WI38 (cell line): ENCODE measurements at regions not wholly inside any gene's neighbourhood (a gene's known extent, or its start where the extent isn't known, plus 50 kb on each side); places are given as distances from the start of the nearest gene placed in this dataset.

Source experiments
- H3K4me3 ChIP-seq: 2 replicates; pipeline ENCODE4 v1.5.1; 2011; ENCODE audit warnings: low read depth, mild to moderate bottlenecking, control low read depth, low read length
- TF ChIP-seq, protein P1 (sequence below): IDR thresholded peaks from 2 replicates; pipeline ENCODE4 v1.5.1; 2012; ENCODE audit warnings: low read depth, mild to moderate bottlenecking, control low read depth, low read length

DNA sequence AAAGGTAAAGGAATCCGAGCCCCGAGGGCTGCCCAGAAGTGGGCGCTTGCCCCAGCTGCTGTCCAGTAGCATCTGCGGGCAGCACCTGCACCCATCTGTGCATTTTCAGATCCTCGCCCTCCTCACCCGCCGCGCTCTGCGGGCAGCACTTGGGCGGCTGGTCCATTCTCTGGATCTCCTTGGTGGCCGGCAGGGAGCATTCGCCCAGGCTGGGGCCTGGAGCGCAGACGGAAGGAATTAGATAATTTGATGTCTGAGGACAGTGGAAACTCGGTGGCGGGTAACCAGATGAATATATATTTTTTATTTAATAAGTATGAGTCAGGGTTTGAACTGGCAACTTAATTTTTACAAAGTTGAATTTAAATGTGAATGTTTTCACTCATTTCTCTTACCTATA, 88.5 kb downstream of the NPIPB11 start:
- H3K4me3 ChIP-seq = no peak overlapping the region
- TF ChIP-seq, protein P1, sequence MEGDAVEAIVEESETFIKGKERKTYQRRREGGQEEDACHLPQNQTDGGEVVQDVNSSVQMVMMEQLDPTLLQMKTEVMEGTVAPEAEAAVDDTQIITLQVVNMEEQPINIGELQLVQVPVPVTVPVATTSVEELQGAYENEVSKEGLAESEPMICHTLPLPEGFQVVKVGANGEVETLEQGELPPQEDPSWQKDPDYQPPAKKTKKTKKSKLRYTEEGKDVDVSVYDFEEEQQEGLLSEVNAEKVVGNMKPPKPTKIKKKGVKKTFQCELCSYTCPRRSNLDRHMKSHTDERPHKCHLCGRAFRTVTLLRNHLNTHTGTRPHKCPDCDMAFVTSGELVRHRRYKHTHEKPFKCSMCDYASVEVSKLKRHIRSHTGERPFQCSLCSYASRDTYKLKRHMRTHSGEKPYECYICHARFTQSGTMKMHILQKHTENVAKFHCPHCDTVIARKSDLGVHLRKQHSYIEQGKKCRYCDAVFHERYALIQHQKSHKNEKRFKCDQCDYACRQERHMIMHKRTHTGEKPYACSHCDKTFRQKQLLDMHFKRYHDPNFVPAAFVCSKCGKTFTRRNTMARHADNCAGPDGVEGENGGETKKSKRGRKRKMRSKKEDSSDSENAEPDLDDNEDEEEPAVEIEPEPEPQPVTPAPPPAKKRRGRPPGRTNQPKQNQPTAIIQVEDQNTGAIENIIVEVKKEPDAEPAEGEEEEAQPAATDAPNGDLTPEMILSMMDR = no peak

DNA sequence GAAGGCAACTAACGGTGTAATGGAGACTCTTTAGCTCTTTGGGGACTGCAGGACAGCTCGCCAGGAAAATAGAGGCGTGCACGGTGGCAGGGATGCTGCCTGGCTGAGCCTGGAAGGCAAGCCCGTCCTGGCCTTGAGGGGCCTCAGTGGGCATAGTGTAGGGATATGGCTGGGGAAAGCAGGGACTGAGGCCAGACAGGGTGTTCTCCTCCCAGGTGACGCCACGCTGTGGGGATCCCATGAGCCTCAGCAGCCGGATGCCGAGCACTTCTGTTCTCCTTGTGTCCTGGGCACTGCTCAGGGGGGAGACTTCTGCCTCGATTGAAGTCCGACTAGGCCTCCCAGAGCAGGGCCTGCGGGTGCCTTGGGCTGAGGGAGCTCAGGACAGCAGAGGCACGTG, 89.2 kb downstream of the NPIPB11 start:
- TF ChIP-seq, protein P1 = no peak
- H3K4me3 ChIP-seq = no peak overlapping the region

- no peak overlapping the region for H3K4me3 ChIP-seq
- TF ChIP-seq, protein P1 = no peak
These were observed 89.7 kb downstream of the NPIPB11 start for GRCh38 chr16:29316761-29317183.

DNA sequence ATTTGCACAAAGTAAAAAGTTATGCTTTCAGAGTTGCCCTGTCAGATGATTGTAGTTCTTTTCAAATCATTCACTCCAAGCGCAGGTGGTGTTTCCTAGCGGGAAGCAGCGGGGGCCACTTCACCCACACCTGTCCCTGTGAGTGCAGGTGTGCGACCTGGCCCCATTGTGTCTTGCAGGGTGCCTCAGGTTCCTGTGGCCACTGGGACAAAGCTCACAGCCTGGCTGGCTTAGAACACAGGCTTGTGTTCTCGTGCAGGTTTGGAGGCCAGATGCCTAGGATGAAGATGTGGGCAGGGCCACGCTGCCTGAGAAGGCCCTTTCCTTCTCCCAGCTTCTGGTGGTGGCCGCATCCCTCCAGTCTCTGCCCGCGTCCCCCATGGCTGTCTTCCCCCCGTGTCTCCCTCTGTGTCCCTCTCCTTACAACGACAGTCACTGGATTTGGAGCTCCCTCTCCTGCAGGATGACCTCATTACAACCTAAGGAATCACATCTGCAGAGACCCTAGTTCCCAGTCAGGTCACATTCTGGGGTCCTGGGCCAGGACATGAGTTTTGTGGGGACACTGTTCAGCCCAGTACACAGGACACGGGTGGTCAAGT, 90.5 kb downstream of the NPIPB11 start:
- no peak overlapping the region for H3K4me3 ChIP-seq
- TF ChIP-seq, protein P1 = no peak

DNA sequence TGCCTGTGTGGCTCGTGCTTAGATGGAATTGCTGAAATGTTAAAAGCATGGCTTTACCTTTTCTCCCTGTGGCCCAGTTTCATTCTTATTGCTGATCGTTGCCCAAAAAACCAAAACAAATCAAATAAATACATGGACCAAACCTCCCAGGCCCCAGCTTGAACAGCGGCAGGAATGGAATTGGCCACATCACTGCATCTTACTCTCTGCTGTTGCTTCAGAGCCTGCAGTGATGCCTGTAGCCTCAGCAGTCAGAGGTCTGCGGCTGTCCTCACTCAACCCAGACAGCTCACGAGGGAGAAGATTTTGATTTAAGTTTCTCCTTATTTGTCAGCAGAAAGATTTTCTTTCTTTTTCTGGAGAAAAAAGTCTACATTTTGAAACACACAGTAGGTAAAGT, 91.5 kb downstream of the NPIPB11 start:
- TF ChIP-seq, protein P1 = no peak
- H3K4me3 ChIP-seq = no peak overlapping the region

DNA sequence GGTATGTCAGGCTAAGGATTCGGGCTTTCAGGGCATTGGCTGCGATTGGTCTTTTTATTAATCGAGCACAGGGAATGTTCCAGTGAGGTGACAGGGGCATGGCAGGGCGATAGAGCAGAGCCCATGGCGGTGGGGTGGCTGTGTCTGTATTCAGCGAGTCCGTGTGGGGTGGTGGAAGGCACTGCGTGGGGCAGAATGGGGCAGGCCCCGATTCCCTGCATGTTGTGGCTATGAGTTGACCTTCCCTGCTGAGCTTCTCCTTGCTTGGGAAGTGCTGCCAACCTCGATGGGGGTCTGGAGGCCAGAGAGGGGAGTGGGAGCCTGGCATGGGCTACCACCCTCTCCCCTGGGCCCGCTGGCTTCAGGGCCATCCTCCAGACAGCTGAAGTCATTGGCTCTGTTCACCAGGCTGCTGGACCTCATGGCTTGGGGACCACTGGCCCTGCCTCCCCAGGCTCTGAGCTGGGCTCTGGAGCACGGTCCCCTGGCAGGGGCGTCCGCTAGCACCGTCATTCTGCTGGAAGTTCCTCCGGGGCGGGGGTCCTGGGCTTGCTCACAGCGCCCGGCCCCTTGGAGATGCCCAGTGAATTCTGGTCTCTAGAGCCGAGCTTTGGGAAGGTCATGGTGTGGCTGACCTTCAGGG, 92.1 kb downstream of the NPIPB11 start:
- TF ChIP-seq, protein P1 = no peak

DNA sequence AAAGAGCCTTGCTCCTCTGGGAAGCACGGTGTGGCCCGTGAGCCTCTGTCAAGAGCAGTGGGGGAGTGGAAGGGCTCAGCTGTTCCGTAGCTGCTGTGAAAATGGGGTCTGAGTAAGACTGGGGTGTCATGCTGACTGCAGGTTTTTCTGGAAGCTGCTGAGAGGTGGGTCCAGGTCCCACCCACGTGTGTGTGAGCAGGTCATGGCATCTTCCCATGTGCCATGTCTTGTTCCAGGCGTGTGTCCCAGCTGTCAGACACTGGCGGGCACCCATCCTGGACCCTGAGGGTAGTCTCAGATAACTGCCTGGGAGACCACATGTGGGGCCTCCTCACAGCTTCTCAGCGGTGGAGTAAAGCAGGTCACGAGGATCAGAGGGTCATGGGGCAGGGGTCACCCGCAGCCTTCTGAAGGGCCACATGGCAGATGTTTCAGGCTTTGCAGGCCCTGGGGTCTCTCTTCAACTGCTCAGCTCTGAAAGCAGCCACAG, 92.9 kb downstream of the NPIPB11 start:
- TF ChIP-seq, protein P1 = no peak
- no peak overlapping the region for H3K4me3 ChIP-seq

More for the DNA sequence above, 92.1 kb downstream of the NPIPB11 start:
- H3K4me3 ChIP-seq = no peak overlapping the region
